HG03565 (cell line): ENCODE measurements at regions not wholly inside any gene's neighbourhood (a gene's known extent, or its start where the extent isn't known, plus 50 kb on each side); places are given as distances from the start of the nearest gene placed in this dataset.

Experiments used
- ATAC-seq: cut with Tn5 transposase; IDR thresholded peaks from one replicate; pipeline ENCODE4 v1.9.1; 2021; ENCODE audit warnings: mild to moderate bottlenecking, moderate library complexity; ENCODE audit not compliant: unreplicated experiment

- ATAC-seq, result no peak
These were observed 448.0 kb upstream of the FAT3 start for GRCh38 chr11:91776655-91777054.

GRCh38 chr11:91773090-91773489 is 451.5 kb upstream of the FAT3 start:
- no peak for ATAC-seq

GRCh38 chr11:91771961-91772360 is 452.7 kb upstream of the FAT3 start:
- no peak for ATAC-seq

GRCh38 chr11:91768783-91769182 is 455.8 kb upstream of the FAT3 start:
- no peak for ATAC-seq

- no peak for ATAC-seq
These were observed 461.3 kb upstream of the FAT3 start for GRCh38 chr11:91763331-91763730.

GRCh38 chr11:91761406-91762025 is 463.1 kb upstream of the FAT3 start:
- no peak for ATAC-seq

GRCh38 chr11:91756829-91757480 is 467.7 kb upstream of the FAT3 start:
- no peak for ATAC-seq

GRCh38 chr11:91755951-91756707 is 468.5 kb upstream of the FAT3 start:
- no peak for ATAC-seq

- no peak for ATAC-seq
These were observed 469.1 kb upstream of the FAT3 start for GRCh38 chr11:91755526-91755925.

- no peak for ATAC-seq
These were observed 475.4 kb upstream of the FAT3 start for GRCh38 chr11:91749251-91749650.

GRCh38 chr11:91742155-91742554 is 482.5 kb upstream of the FAT3 start:
- ATAC-seq, result no peak

GRCh38 chr11:91731051-91731450 is 493.6 kb upstream of the FAT3 start:
- ATAC-seq, result no peak

GRCh38 chr11:91730620-91731019 is 494.0 kb upstream of the FAT3 start:
- ATAC-seq, result no peak

GRCh38 chr11:91730057-91730456 is 494.6 kb upstream of the FAT3 start:
- ATAC-seq, result no peak

- no peak for ATAC-seq
These were observed 507.4 kb upstream of the FAT3 start for GRCh38 chr11:91717169-91717568.

GRCh38 chr11:91707652-91708482 is 516.8 kb upstream of the FAT3 start:
- ATAC-seq, result no peak

- no peak for ATAC-seq
These were observed 521.6 kb upstream of the FAT3 start for GRCh38 chr11:91703042-91703441.

GRCh38 chr11:91700854-91701253 is 523.8 kb upstream of the FAT3 start:
- no peak for ATAC-seq

GRCh38 chr11:91698845-91699244 is 525.8 kb upstream of the FAT3 start:
- no peak for ATAC-seq

GRCh38 chr11:91694331-91694730 is 530.3 kb upstream of the FAT3 start:
- ATAC-seq, result no peak

GRCh38 chr11:91691872-91692271 is 532.7 kb upstream of the FAT3 start:
- no peak for ATAC-seq
